ENCODE measurements at regions not wholly inside any gene's neighbourhood (a gene's known extent, or its start where the extent isn't known, plus 50 kb on each side); places are given as distances from the start of the nearest gene placed in this dataset.
"Not testable (repeated sequence)": the region's sequence is repeated elsewhere in the genome, so short reads cannot be mapped to it uniquely, and the experiment has no call there.

DNA sequence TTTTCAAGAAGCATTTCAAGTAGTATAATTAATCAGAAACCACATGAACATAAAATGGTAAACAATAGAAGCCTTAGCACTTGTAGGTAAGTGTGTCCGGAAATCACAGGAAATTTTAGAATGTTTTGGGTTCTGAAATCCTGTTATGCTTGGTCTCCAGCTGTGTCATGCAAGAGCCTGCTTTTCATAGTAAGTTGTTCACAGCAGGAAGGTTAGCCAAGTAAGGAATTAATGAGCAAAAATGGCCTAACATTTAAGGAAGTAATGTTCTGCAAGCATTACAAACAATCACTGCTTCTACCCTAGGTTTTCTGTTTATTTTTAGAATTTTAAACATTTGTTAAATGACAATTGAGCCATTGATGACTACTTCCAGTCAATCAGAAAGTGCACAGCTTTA is 669.5 kb downstream of the SLCO4C1 start:
- FAIRE-seq = no peak

DNA sequence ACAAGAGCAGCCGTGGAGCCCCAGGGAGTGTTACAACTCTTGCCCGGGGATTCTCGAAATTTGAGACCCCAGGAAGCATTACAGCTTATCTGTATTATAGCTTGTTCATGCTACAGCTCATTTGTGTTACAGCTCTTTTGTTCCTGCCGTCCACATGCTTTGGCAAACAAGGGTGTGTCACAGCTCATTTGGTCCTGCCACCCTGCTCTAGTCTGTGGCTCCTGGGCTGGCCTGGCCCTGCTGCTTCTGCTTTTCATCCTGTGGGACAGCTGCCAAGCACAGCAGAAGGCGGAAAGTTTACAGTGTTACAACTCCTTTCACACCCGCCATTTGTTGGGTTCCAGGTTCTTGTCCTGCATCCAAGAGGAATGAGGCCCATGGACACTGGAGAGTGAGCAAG is 685.0 kb downstream of the SLCO4C1 start:
- FAIRE-seq = no peak

- no peak for FAIRE-seq
These were observed 687.8 kb downstream of the SLCO4C1 start for GRCh38 chr5:101608322-101608721.

DNA sequence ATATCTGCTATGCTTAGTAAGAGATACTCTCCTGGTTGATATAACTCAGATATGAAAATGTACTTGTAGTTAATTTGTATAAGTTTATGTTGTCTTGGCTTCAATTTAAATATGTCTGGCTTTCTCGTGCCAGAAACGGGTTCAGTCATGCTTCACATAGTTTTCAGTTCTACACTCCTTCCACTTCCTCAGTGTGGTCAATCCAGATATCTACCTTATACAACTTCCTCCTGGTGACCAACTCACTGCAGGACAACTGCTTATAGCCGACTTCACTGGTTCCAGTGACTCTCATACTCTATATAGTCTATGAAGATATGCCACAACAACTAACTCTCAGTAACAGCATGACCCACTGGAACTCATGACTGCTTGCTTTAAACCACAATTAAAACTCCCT is 690.4 kb downstream of the SLCO4C1 start:
- FAIRE-seq = no peak

GRCh38 chr5:101600614-101601013 is 695.5 kb downstream of the SLCO4C1 start:
- no peak for FAIRE-seq

DNA sequence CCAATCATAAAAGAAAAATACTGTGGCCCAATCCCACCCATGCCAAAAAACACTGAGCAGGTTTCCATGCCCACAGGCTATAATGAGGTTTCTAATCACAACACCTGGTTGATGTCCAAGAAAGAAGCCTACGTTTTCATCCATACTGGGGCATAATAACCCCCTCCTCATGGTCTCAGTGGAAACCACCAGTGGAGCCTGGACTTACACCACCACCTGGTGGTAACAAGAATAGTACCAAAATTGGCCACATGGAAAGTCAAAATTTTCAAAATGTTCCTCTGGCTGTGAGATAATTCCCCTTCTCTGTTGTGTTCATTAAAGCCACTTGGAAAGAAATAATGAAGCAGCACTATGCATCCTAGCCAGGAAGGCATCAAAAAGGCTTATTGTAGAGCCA is 687.3 kb upstream of the ST8SIA4 start:
- FAIRE-seq = no peak

- FAIRE-seq = no peak
These were observed 682.3 kb upstream of the ST8SIA4 start for GRCh38 chr5:101585366-101585765.

- no peak for FAIRE-seq
These were observed 677.5 kb upstream of the ST8SIA4 start for GRCh38 chr5:101580591-101580990.

DNA sequence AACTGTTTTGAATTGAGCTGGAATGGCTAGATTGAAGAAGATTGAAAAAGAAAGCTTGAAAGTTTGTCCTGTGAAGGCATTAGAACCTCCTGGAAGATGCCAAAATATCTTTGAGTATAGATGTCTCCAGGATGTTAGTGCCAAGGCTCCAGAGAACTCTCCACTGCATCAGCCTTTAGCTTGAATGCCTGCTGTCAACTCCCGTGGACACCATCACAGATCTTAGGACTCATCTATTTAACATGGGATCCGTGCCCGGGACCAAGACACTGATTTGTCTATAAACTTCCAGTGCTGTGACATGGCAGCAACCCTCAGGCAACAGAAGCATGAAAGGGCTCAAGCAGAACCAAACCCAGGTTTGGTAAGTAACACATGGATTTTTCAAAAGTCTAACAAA is 670.9 kb upstream of the ST8SIA4 start:
- no peak for FAIRE-seq

- FAIRE-seq = no peak
These were observed 657.9 kb upstream of the ST8SIA4 start for GRCh38 chr5:101561018-101561417.

DNA sequence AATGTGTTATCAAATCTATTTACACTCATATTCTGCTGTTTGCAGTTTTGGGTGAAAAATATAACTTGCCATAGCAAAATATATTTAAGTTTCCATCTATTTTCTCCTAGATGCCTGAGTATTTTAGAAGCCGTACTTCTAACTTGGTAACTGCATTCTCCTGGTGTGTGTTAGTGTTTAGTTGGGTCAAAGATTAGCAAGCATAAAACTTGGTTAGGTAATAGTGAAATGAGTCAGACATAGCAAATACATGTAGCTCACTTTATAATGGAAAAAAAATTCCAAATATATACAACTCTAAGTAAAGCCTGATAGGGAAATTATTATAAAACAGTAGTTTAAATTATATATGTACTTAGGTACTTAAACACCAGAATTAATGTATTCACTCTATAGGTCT is 640.7 kb upstream of the ST8SIA4 start:
- no peak for FAIRE-seq

GRCh38 chr5:101539315-101539714 is 636.2 kb upstream of the ST8SIA4 start:
- FAIRE-seq = no peak

- no peak for FAIRE-seq
These were observed 632.5 kb upstream of the ST8SIA4 start for GRCh38 chr5:101535626-101536025.

DNA sequence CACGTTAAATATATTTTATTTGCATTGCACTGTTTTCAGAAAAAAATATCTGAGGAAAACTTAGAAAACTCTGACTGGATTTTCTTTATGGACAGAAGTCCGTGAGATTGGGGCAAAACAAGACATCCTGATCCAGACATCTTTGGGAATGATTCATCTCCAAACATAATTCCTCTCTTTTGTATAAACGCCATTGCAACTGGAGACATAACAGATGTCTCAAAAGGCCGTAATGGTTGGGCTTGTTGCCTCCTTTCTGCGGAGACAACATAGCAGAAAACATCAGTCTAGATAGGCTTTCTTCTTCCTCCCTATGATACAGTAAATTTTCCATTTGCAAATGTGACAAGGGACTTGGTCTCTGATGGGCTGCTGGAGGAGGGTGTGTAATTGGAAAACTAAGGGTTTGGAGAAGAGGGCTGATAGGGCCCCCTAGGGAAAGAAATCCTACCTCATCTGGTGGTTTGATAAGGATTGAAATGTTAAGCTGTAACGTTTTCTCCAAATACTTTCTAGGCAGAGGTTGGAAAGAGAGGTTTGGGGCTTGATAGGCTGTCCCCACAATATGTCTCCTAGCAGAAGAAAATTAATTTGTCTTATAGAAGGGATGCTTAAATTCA is 631.5 kb upstream of the ST8SIA4 start:
- no peak for FAIRE-seq

DNA sequence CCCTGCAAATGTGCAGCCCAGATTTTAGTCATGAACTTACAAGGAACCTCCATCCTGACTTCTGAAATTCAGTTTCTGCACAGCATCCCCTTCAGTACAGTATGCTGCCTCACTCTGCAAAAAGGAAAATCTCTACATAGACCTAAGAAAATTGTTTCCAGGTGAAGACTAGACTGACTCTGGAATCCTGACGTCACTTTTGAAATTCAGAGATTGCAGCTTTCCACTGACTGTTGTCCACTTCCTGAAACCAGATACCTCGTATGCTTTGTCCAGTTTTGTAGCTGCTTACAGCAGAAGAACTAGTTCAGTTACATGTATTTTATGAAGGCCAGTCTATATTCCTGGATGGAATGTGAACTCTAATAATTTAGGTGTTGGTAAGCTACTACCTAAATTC is 629.3 kb upstream of the ST8SIA4 start:
- FAIRE-seq = no peak

- FAIRE-seq = no peak
These were observed 627.9 kb upstream of the ST8SIA4 start for GRCh38 chr5:101531026-101531425.

GRCh38 chr5:101529094-101529493 is 626.0 kb upstream of the ST8SIA4 start:
- not testable (repeated sequence) for FAIRE-seq

DNA sequence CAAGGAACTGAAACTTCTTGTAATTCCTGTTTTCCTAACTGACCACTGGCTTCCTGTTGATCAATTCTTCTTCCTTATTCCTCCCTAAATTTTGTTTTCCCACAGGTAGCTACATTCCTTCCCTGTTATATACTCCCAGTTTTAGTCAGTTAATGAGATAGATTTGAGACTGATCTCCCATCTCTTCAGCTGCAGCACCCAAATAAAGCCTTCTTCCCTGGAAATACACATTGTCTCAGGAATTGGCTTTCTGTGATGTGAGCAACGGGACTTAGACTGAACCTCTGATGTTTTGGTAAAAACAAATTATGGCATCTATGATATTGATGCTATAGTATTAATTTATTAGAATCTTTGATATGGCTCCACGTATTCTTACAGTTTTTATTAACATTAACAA is 617.3 kb upstream of the ST8SIA4 start:
- FAIRE-seq = no peak

DNA sequence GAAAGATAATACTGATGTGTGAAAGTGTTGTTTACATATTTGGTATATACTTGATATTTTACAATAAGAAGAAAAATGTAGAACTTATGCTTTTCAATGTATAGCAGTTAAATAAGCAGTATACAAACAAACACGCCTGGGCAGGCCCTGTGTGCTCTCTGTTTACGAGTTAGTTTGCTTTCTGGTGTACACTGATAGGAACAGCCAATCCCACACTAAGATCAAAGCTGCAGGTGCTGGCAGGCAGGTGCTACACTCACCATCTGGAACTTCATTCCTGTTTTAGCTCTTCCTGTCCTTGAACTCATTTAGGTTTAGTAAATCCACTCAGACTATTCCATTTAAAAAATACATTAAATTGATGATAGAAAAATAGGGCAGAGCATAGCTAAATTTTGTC is 614.7 kb upstream of the ST8SIA4 start:
- FAIRE-seq = no peak

GRCh38 chr5:101515721-101516120 is 612.6 kb upstream of the ST8SIA4 start:
- FAIRE-seq = no peak

GRCh38 chr5:101505891-101506570 is 602.9 kb upstream of the ST8SIA4 start:
- FAIRE-seq = no peak

DNA sequence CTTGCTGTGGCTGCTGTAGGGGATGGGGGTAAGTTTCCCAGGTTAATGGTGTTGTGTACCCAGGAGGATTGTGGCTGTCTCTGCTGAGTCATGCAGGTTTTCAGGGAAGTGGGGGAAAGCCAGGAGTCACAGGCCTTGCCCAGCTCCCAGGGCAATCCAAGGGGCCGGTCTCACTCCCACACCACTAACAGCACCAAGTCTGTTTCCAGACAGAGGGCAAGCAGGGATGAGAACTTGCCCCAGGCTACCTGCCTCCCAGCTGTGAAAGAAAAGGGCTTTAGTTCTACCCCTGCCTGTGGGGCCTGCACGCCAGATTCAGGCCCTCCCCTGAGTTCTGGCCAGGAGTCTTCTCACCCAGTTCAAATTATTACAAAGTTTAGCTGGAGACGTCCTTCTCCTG is 579.8 kb upstream of the ST8SIA4 start:
- no peak for FAIRE-seq

DNA sequence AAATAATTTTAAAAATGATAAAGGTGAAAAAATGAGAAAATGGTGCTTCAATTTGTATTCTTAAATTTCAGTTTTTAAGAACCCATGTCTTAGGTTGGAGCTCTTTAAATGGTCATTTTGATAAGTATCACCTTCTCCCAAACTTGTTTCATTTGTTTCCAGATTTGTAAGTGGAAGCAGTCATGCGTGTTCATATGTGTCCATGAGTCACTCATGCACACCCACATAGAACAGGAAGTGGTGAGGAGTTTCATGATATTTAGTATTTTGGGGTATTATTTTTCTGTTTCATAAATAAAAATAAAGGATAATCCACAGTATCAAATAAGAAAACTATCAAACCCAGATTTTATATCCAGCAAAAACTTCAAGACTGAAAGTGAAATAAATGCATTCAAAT is 570.4 kb upstream of the ST8SIA4 start:
- no peak for FAIRE-seq

DNA sequence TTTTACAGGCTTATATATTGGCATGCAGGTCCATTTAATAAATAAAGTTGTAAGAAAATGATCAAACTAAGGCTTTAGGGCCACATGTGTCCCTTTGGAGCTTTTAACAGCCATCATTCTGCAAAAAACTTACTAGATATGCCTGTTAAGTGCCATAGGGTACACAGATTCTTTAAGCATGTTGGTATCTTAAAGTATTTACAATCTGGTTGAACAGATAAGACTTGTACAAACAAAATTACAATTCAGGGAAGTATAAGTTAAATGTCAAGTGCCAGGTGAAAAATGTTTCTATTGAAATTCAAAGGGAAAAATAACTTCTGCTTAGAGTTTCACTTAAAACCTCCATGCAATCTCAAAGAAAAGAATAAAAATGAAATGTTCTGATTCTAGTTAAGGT is 558.4 kb upstream of the ST8SIA4 start:
- no peak for FAIRE-seq

GRCh38 chr5:101458587-101458986 is 555.5 kb upstream of the ST8SIA4 start:
- no peak for FAIRE-seq
